Erythroblast (primary cell): ENCODE measurements at regions not wholly inside any gene's neighbourhood (a gene's known extent, or its start where the extent isn't known, plus 50 kb on each side); places are given as distances from the start of the nearest gene placed in this dataset.
"Not testable (repeated sequence)": the region's sequence is repeated elsewhere in the genome, so short reads cannot be mapped to it uniquely, and the experiment has no call there.

Experiments
- DNase-seq, 2 experiments: peaks; one replicate each; lab custom pipeline; 2025; lab: John Stamatoyannopoulos, UW
- GATA1 ChIP-seq: IDR thresholded peaks from 2 replicates; pipeline ENCODE4 v1.6.1; 2011; ENCODE audit warnings: low read depth, mild to moderate bottlenecking, control low read depth, low read length, moderate library complexity
- POLR2A ChIP-seq: IDR thresholded peaks from 2 replicates; pipeline ENCODE4 v1.6.1; 2011; ENCODE audit warnings: mild to moderate bottlenecking, low read length

DNA sequence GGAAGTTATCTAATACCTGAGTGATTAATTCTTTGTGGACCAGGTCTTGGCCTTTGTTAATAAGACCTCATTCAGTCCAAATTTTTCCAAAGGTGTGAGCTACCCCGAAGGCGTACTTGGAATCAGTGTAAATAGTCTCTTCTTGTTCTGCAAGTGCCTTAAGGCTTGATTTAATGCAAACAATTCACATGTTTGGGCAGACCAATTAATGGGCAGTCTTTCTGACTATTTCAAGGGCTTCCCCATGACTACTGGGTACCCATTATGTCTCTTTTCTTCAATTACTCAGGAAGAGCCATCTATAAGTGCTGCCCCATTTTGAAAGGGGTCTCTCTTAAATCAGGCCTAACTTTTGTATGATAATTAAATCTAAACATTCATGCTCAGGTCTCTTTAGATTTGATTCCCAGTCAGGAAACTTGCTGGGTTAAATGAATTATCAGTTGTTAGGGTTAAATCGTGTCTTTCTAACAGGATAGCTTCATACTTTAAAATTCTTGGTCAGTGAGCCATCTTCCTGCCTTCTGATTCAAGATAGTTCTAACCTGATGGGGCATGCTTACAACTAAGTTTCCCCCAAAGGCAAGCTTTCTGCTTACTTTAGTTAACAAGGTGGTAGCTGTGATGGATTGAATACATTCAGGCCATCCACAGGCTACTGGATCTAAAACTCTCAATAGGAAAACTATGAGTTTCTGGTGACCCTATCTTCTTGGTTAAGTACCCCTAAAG is 179.6 kb downstream of the CCNG2 start:
- no peak for DNase-seq
- no peak for TF ChIP-seq POLR2A
- no peak for TF ChIP-seq GATA1

DNA sequence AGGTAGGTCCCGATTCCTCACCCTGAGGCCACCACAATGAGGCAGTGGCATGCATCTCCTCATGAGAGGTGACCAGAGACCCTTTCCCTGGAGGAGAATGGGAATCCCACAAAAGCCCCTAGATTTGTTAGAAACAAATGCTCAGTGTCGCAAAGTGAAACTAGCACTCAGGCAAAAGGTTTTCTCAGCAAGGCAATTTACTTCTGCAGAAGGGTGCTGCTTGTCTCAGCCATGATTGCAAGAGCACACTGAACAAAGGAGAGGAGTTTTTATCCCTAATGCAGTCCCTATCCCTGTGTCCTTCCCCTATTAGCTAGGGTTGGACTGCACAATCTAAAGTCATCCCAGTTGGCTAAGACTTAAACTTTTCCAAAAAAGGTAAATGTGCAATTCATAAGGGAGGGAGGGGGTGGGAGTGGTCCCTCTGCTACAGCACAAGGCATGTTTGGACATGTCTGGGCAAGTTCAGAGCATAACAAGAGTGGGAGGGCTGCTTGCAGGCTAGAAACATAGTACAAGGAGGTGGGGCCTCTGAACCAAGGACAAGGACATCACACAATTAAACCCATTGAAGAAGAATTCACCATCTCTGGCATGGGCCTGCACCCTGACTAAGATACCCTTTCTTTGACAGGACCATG is 185.3 kb downstream of the CCNG2 start:
- DNase-seq: no peak
- TF ChIP-seq GATA1: no peak
- no peak for TF ChIP-seq POLR2A

DNA sequence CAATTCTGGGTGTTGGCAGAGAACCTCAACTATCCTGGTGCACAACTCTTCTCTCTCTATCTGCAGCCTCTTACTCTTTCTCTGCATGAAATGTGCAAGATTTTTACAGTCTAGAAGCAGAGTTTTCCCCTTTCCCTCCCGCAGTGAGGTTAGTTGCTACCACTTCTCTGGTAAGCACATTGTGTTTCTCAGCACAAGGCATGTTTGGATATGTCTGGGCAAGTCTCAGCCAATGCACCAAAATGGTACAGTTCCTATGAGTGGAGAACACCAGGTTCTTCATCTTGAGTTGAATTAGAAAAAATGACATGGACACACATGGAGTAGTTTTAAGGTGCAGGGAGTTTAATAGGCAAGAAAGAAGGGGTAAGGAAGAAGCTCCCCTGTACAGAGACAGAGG is 187.0 kb downstream of the CCNG2 start:
- DNase-seq: no peak
- TF ChIP-seq GATA1: no peak
- no peak for TF ChIP-seq POLR2A

GRCh38 chr4:77344784-77345183 is 187.8 kb downstream of the CCNG2 start:
- TF ChIP-seq GATA1 (no peak), POLR2A (no peak)
- no peak for DNase-seq

- DNase-seq: no peak
- TF ChIP-seq POLR2A: no peak
- no peak for TF ChIP-seq GATA1
Observed at GRCh38 chr4:77347351-77347966, 190.5 kb downstream of the CCNG2 start.

DNA sequence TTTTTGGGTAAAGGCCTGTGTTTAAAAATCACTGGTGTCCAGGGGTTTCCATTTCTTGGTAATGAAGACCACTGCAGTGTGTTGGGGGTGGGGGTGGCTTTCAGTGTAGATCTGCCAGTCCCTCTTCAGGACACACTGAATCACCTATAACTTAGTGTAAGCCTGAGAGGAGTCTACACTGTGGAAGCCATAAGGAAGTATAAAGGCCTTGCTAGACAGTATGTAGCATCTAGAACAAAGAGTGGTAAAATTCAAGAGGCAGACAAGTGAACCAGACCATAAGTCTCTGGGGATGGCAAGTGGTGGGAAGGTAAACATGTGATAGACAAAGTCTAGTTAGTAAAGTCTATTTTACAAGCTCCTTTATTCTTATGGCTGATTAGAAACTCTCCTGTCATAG is 191.8 kb downstream of the CCNG2 start:
- TF ChIP-seq GATA1 (no peak), POLR2A (no peak)
- no peak for DNase-seq

GRCh38 chr4:77349364-77349763 is 192.4 kb downstream of the CCNG2 start:
- no peak for DNase-seq
- no peak for TF ChIP-seq GATA1
- TF ChIP-seq POLR2A: no peak

- TF ChIP-seq GATA1 (no peak), POLR2A (no peak)
- DNase-seq: no peak
Observed at GRCh38 chr4:77349796-77350195, 192.8 kb downstream of the CCNG2 start.

DNA sequence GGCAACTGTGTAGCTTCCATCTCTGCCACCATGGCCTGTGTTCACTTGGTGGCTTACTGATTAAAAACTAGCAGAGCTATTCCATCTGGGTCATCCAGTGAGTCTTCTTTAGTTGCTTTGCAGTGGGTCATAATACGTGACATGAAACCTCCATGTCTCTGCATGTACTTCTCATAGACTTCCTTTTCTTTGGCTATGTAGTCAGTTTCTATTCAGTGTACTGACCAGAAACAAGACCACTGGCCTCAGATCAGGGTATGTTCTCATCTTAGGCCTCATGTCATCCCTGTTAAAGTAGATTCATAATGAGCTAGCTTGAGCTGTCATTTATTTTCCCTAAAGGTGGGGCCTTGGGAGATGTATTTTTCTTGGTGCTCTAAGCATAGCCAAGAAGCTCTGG is 195.2 kb downstream of the CCNG2 start:
- DNase-seq: no peak
- no peak for TF ChIP-seq GATA1
- TF ChIP-seq POLR2A: no peak

- DNase-seq: not testable (repeated sequence)
Observed at GRCh38 chr4:77353724-77354315, 196.8 kb downstream of the CCNG2 start.

DNA sequence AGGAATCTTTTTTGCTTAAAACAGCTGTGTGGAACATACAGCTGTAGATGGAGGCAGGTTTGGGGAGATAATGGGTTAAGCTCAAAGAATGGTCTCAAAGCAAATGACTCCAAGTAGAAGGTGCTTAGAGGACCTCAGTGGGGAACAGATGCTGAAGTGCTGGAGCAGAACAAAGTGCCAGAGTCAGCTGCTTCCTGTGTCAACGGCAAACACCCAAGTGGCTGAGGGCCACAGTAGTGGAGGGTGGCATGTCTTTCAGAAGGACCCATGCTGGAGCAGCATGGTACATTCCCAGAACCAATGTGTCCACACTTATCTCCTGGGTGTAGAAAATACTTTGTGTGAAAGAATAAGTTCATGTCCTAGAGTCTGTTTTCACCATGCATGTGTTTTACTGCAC is 197.5 kb downstream of the CCNG2 start:
- no peak for DNase-seq
- TF ChIP-seq POLR2A (no peak), GATA1 (no peak)

DNA sequence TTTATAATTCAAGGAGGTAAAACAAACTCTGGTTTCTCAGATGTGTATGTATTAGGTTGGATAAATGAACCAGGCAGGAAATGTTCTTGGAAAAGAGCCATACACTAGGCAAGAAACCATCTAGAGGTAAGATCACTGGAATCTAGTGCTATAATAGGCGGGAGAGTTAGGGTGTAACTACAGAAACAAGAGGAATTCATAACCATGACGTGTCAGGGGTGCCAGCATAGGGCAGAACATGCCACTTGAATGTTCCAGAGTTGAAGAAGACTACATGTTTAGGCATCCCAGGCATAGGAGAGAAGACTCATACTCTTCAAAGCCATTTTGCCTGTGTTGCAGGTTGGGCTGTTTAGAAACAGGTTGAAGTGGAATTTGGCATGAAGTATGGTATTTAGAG is 198.7 kb downstream of the CCNG2 start:
- DNase-seq: no peak

DNA sequence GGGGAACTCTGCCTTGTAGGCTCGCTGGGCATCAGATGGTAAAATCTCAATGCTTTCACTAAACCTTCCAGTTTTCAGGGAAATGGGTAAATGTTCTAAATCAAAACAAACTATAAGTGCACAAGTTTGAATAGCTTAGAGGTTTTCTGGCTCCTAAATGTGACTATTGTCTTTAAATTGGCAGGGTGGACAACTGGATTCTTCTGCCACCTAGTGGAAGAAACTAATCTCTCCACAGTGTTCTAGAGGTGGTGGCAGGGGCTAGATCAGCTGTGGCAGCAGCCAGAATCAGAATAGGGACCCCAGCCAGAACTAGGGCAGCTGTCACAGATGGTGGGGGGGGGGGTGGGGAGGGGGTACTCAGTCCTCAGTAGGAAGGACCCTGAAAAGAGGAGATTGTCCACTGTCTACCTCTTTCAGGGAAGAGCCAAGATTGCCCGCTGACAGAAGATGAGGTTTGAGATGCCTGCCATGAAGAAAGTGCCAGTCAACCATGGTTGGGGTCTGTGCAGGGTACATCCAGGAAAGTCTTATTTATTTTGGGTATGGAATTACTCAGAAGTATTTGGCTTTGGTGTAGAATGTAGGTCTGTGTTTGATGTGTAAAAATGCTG is 201.4 kb downstream of the CCNG2 start:
- no peak for TF ChIP-seq GATA1
- TF ChIP-seq POLR2A: no peak
- peak; percentile 9 to 39 for DNase-seq

More for the DNA sequence above, 198.7 kb downstream of the CCNG2 start:
- no peak for TF ChIP-seq POLR2A
- no peak for TF ChIP-seq GATA1

DNA sequence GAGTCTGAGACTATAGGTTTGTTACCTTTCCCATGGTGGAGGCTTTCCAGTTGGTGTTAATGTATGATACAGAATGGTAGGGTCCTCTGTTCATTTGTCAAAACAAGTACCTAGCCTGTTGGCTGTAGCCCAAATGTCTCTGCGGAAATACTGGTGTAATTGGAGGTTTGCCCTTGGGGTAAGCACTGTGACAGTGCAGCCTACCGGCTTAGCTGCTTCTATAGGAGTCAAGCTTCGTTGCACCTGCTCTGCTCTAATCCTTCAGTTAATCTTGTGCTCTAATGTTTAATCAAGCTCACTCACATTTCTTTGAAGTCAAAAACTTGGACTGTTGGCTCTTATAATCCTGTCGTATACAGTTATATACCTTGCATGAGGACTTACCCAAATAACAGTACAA is 203.4 kb downstream of the CCNG2 start:
- no peak for TF ChIP-seq POLR2A
- no peak for TF ChIP-seq GATA1
- DNase-seq: no peak

- DNase-seq: not testable (repeated sequence)
Observed at GRCh38 chr4:77366876-77367275, 209.9 kb downstream of the CCNG2 start.
